Right cardiac atrium (tissue), 5 donors: ENCODE measurements at regions not wholly inside any gene's neighbourhood (a gene's known extent, or its start where the extent isn't known, plus 50 kb on each side); places are given as distances from the start of the nearest gene placed in this dataset.
"Not testable (repeated sequence)": the region's sequence is repeated elsewhere in the genome, so short reads cannot be mapped to it uniquely, and the experiment has no call there.

Source experiments
- ATAC-seq, 2 donors: fragments of 200-7000 bp; cut with Tn5 transposase; one replicate each; pipeline versions ENCODE4 v1.8.0 to v1.9.1; 2020; ENCODE audit warnings: moderate library complexity in 2 of 2, mild to moderate bottlenecking in 1 of 2
- DNase-seq, 3 donors: peaks; one replicate each; pipeline ENCODE4 v3.0.0-alpha.2; 2020
- H3K27ac ChIP-seq: one replicate; pipeline ENCODE4 v1.5.1; 2013; ENCODE audit warnings: mild to moderate bottlenecking, low read length, control low read depth, moderate library complexity
- H3K27me3 ChIP-seq: one replicate; pipeline ENCODE4 v1.6.1; 2013; ENCODE audit not compliant: control insufficient read depth, insufficient read depth
- H3K4me1 ChIP-seq: one replicate; pipeline ENCODE4 v1.6.1; 2013; ENCODE audit warnings: low read length; ENCODE audit not compliant: control insufficient read depth, insufficient read depth
- H3K4me3 ChIP-seq: one replicate; pipeline ENCODE4 v1.5.1; 2013; ENCODE audit warnings: low read length, control low read depth
- H3K9me3 ChIP-seq: one replicate; pipeline ENCODE4 v1.6.1; 2013; ENCODE audit warnings: low read length; ENCODE audit not compliant: control insufficient read depth
- WGBS: extraction: QIAGEN DNeasy Blood & Tissue Kit; methylation state at CpG from one replicate; pipeline ENCODE4 v1.1.7; 2013; 5-methylcytosine and 5-hydroxymethylcytosine counted together
- intact Hi-C, 4 donors: fragments of 100-400 bp; cut with DNase I; formaldehyde crosslinking; loops; one replicate each; pipeline versions ENCODE4 v1.11.0 to v1.14.0; 2022 to 2023
- donor health status: healthy with polysubstance abuse.
- donor health status: DM: no; HTN: yes; CAD: no.
- donor health status: DM: no; HTN: no; CAD: no.
- donor health status: DM: no; HTN: yes; CAD: no; lungs with severe emphysema.
- donor health status: DM: yes; HTN: yes; CAD: no.

GRCh38 chr5:15366676-15367391 lies 133.1 kb upstream of the FBXL7 start:
- H3K4me1 ChIP-seq = peaks cover 9% of the 10 kb centered on the region
- H3K27me3 ChIP-seq = no peaks in the 10 kb centered on the region
- 11% methylated on average over 6 of the region's 6 CpGs for WGBS
- no peaks in the 10 kb centered on the region for H3K9me3 ChIP-seq
- intact Hi-C loops = no loop called here
- H3K27ac ChIP-seq = peak overlapping the region; percentile 66
- ATAC-seq = peak; percentile 94 to 95
- DNase-seq = no peak
- H3K4me3 ChIP-seq = no peak overlapping the region

GRCh38 chr5:15365070-15365469 lies 134.9 kb upstream of the FBXL7 start:
- no peak overlapping the region for H3K27ac ChIP-seq
- intact Hi-C loops = no loop called here
- no peaks in the 10 kb centered on the region for H3K9me3 ChIP-seq
- ATAC-seq = no peak
- no peak overlapping the region for H3K4me3 ChIP-seq
- no peak for DNase-seq
- peaks cover 9% of the 10 kb centered on the region for H3K4me1 ChIP-seq
- no peaks in the 10 kb centered on the region for H3K27me3 ChIP-seq

DNA sequence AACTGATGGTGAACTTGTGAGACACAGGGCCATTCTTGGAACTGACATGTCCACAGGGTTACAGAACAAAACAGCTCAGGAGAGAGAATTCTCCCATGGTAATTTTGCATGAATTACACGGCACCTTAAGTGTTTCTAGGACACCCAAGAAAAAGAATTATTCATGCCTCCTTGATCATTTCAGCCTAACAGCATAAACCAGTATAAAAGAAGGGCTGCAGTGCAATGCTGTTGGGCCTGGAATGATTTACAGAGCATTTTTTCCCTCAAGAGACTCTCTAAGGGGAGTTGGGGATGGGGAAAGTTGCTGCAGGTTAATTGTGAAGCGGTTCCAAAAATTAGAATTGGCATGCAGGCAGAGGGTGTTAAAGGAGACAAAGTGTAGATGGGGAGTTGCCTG lies 136.4 kb upstream of the FBXL7 start:
- H3K27me3 ChIP-seq = no peaks in the 10 kb centered on the region
- H3K9me3 ChIP-seq = no peaks in the 10 kb centered on the region
- intact Hi-C loops = no loop called here
- H3K4me3 ChIP-seq = no peak overlapping the region
- ATAC-seq = no peak
- 77% methylated on average over 2 of the region's 2 CpGs for WGBS
- peaks cover 9% of the 10 kb centered on the region for H3K4me1 ChIP-seq
- DNase-seq = no peak
- no peak overlapping the region for H3K27ac ChIP-seq

- intact Hi-C loops, H3K27ac ChIP-seq, ATAC-seq, H3K4me3 ChIP-seq, H3K9me3 ChIP-seq, H3K4me1 ChIP-seq, DNase-seq, H3K27me3 ChIP-seq: not testable (repeated sequence)
- WGBS = 78% methylated on average over 4 of the region's 4 CpGs
Measured at GRCh38 chr5:15357092-15357453, 142.9 kb upstream of the FBXL7 start.

DNA sequence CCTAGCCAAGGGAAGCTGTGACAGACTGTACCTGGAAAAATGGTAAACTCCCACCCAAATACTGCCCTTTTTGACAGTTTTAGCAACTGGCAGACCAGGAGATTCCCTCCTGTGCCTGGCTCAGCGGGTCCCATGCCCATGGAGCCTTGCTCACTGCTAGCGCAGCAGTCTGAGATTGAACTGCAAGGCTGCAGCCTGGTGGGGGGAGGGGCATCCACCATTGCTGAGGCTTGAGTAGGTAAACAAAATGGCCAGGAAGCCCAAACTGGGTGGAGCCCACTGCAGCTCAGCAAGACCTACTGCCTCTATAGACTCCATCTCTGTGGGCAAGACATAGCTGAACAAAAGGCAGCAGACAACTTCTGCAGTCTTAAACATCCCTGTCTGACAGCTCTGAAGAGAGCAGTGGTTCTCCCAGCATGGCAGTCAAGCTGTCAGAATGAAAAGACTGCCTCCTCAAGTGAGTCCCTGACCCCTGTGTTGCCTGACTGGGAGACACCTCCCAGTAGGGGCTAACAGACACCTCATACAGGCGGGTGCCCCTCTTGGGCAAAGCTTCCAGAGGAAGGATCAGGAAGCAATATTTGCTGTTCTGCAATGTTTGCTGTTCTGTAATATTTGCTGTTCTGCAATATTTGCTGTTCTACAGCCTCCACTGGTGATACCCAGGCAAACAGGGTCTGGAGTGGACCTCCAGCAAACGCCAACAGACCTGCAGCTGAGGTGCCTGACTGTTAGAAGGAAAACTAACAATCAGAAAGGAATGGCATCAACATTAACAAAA lies 143.5 kb upstream of the FBXL7 start:
- H3K4me3 ChIP-seq, ATAC-seq, H3K27me3 ChIP-seq, DNase-seq, H3K4me1 ChIP-seq, intact Hi-C loops, H3K27ac ChIP-seq, H3K9me3 ChIP-seq: not testable (repeated sequence)
- WGBS = 93% methylated on average over 4 of the region's 4 CpGs

- DNase-seq = no peak
- WGBS = 57% methylated on average over 6 of the region's 6 CpGs
- Histone ChIP-seq H3K9me3 (no peaks in the 10 kb centered on the region), H3K27ac (no peak overlapping the region), H3K4me1 (no peaks in the 10 kb centered on the region), H3K4me3 (no peak overlapping the region), H3K27me3 (no peaks in the 10 kb centered on the region)
- no peak for ATAC-seq
- intact Hi-C loops = no loop called here
Measured at GRCh38 chr5:15354021-15354420, 146.0 kb upstream of the FBXL7 start.

- Histone ChIP-seq H3K4me1 (no peaks in the 10 kb centered on the region), H3K27me3 (no peaks in the 10 kb centered on the region), H3K27ac (no peak overlapping the region), H3K9me3 (no peaks in the 10 kb centered on the region), H3K4me3 (no peak overlapping the region)
- 68% methylated on average over 3 of the region's 3 CpGs for WGBS
- intact Hi-C loops = no loop called here
- ATAC-seq (no peak), DNase-seq (no peak)
Measured at GRCh38 chr5:15353086-15353645, 146.8 kb upstream of the FBXL7 start.

DNA sequence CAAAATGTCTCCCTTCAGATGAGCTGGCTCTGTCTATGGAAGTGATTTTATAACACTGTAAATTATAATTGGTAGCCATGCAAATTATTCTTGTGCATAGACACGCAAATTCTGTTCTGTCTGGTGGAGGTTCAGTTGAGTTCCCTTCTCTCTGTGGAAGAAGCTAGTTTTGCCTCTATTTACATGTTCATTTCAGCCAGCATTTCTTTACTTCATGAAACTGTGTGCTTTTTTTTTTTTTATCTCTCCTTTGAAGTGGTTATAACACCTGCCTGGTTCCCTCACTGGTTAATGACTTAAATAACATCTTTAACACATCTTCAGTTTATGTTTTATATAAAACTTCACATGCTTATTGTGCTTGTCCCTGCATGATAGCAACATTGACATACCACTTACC lies 149.4 kb upstream of the FBXL7 start:
- Histone ChIP-seq H3K4me3 (no peak overlapping the region), H3K4me1 (no peaks in the 10 kb centered on the region), H3K9me3 (no peaks in the 10 kb centered on the region), H3K27ac (no peak overlapping the region), H3K27me3 (no peaks in the 10 kb centered on the region)
- DNase-seq (no peak), ATAC-seq (no peak)
- 92% methylated on average over 1 of the region's 1 CpG for WGBS
- intact Hi-C loops = no loop called here

GRCh38 chr5:15346738-15347137 lies 153.2 kb upstream of the FBXL7 start:
- 65% methylated on average over 5 of the region's 5 CpGs for WGBS
- H3K4me1 ChIP-seq = no peaks in the 10 kb centered on the region
- ATAC-seq (no peak), DNase-seq (no peak)
- H3K9me3 ChIP-seq = peaks cover 1% of the 10 kb centered on the region
- H3K27me3 ChIP-seq = no peaks in the 10 kb centered on the region
- intact Hi-C loops = no loop called here
- no peak overlapping the region for H3K27ac ChIP-seq
- H3K4me3 ChIP-seq = no peak overlapping the region

DNA sequence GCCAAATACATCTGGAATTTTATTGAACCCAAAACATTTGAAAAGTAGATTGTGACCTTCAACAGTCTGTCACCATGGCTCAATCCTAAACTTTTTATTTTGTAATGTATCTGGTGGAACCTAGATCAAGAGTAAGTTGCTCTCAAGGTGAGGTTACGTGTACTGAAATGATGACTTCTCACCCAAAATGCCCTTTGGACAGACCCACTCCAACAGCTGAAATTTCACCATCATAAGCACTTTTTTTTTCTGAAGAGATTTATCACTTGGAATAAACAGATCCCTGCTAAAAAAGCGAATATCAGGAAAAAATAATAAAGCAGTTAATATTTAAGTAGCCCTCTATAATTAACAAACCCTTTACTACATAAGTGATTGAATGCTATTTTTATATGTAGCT lies 155.0 kb upstream of the FBXL7 start:
- no peak overlapping the region for H3K27ac ChIP-seq

DNA sequence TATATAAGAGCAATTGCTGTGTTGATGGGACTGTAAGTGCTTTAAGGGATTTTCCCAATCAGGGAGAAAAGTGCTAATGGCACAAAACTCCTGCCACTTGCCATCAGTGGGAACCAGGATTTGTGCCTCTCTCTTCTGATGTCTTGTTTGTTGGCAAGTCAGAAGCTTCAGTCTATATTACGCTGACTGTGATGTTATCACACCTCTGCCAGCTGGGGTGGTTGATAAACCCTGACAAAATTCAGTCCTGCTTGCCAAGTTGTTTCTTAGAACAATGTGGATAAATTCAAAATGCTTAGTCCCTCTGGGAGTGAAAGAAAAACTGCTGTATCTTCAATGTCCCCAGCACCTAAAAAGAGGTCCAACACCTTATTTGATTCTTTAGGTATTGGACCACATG lies 161.4 kb upstream of the FBXL7 start:
- Histone ChIP-seq H3K4me1 (no peaks in the 10 kb centered on the region), H3K4me3 (no peak overlapping the region), H3K27ac (no peak overlapping the region), H3K27me3 (no peaks in the 10 kb centered on the region), H3K9me3 (peaks cover 4% of the 10 kb centered on the region)
- DNase-seq (no peak), ATAC-seq (no peak)
- 35% methylated on average over 1 of the region's 1 CpG for WGBS
- intact Hi-C loops = no loop called here

More for the DNA sequence above, 155.0 kb upstream of the FBXL7 start:
- intact Hi-C loops = no loop called here
- Histone ChIP-seq H3K9me3 (peaks cover 1% of the 10 kb centered on the region), H3K4me3 (no peak overlapping the region), H3K4me1 (no peaks in the 10 kb centered on the region), H3K27me3 (no peaks in the 10 kb centered on the region)
- WGBS = 95% methylated on average over 2 of the region's 2 CpGs
- DNase-seq = no peak
- ATAC-seq = no peak
